HEK293 (cell line): ENCODE measurements at regions not wholly inside any gene's neighbourhood (a gene's known extent, or its start where the extent isn't known, plus 50 kb on each side); places are given as distances from the start of the nearest gene placed in this dataset.

ENCODE experiments used
- CTCF ChIA-PET: fragments of 350-600 bp; formaldehyde crosslinking; extraction: SDS; loops from one replicate; lab custom pipeline; 2021; ENCODE audit warnings: antibody characterized with exemption; lab: Yijun Ruan, JAX
- POLR2A ChIA-PET: fragments of 300-600 bp; formaldehyde crosslinking; extraction: SDS; loops from one replicate; lab custom pipeline; 2020; ENCODE audit warnings: antibody characterized with exemption, inconsistent platforms; lab: Yijun Ruan, JAX
- H3K27ac ChIP-seq: fragments of 200-500 bp; sonication (Bioruptor generic); 2 replicates; pipeline ENCODE4 v1.5.1; 2014; ENCODE audit warnings: low read depth, low read length, control low read depth, inconsistent platforms; ENCODE audit errors: extremely low read depth
- H3K36me3 ChIP-seq, 2 experiments: fragments of 200-500 bp in 1 of 2; sonication (Bioruptor generic) in 1 of 2; 1 replicate in 1 of 2; 2 replicates in 1 of 2; pipeline ENCODE4 v1.5.1; 2014 to 2017; ENCODE audit warnings: inconsistent platforms in 2 of 2, low read length in 2 of 2; ENCODE audit not compliant: control insufficient read depth in 2 of 2, insufficient read depth in 1 of 2
- H3K4me1 ChIP-seq: fragments of 200-500 bp; sonication (Bioruptor generic); 2 replicates; pipeline ENCODE4 v1.5.1; 2014; ENCODE audit warnings: mild to moderate bottlenecking, low read length, inconsistent platforms; ENCODE audit not compliant: control insufficient read depth, insufficient read depth
- H3K4me3 ChIP-seq: 2 replicates; pipeline ENCODE4 v1.5.1; 2011; ENCODE audit warnings: low read depth, mild to moderate bottlenecking, control low read depth, low read length, moderate library complexity
- H3K9me3 ChIP-seq: fragments of 200-500 bp; sonication (Bioruptor generic); 2 replicates; pipeline ENCODE4 v1.5.1; 2014; ENCODE audit warnings: low read depth, low read length, inconsistent platforms; ENCODE audit not compliant: control insufficient read depth, insufficient read depth
- KLF1 ChIP-seq: fragments of 450-650 bp; formaldehyde crosslinking; IDR thresholded peaks from 2 replicates; pipeline ENCODE4 v1.5.1; 2016; ENCODE audit warnings: missing biosample characterization, missing genetic modification characterization
- PATZ1 ChIP-seq: fragments of 450-650 bp; formaldehyde crosslinking; IDR thresholded peaks from 2 replicates; pipeline ENCODE4 v1.5.1; 2016; ENCODE audit warnings: missing biosample characterization, missing genetic modification characterization
- TRIM28 ChIP-seq: IDR thresholded peaks from 2 replicates; pipeline ENCODE4 v1.6.1; 2011; ENCODE audit warnings: low read length, control low read depth, borderline replicate concordance
- ZEB2 ChIP-seq: fragments of 450-650 bp; formaldehyde crosslinking; IDR thresholded peaks from 2 replicates; pipeline ENCODE4 v1.5.1; 2016; ENCODE audit warnings: missing biosample characterization, missing genetic modification characterization
- ZIC2 ChIP-seq: fragments of 450-650 bp; formaldehyde crosslinking; IDR thresholded peaks from 2 replicates; pipeline ENCODE4 v1.5.1; 2016; ENCODE audit warnings: missing biosample characterization, missing genetic modification characterization
- ZNF10 ChIP-seq: fragments of 450-650 bp; formaldehyde crosslinking; IDR thresholded peaks from 2 replicates; pipeline ENCODE4 v1.5.1; 2017; ENCODE audit warnings: missing biosample characterization, missing genetic modification characterization
- ZNF19 ChIP-seq: fragments of 450-650 bp; formaldehyde crosslinking; IDR thresholded peaks from 2 replicates; pipeline ENCODE4; 2016; ENCODE audit warnings: missing biosample characterization, missing genetic modification characterization, low read depth
- ZNF221 ChIP-seq: fragments of 450-650 bp; formaldehyde crosslinking; IDR thresholded peaks from 2 replicates; pipeline ENCODE4 v1.5.1; 2017; ENCODE audit warnings: missing biosample characterization, missing genetic modification characterization, borderline replicate concordance
- ZNF223 ChIP-seq: fragments of 450-650 bp; formaldehyde crosslinking; IDR thresholded peaks from 2 replicates; pipeline ENCODE4 v1.5.1; 2016; ENCODE audit warnings: missing biosample characterization, missing genetic modification characterization
- ZNF280C ChIP-seq: fragments of 450-650 bp; formaldehyde crosslinking; IDR thresholded peaks from 2 replicates; pipeline ENCODE4 v1.5.1; 2016; ENCODE audit warnings: missing biosample characterization, missing genetic modification characterization
- ZNF335 ChIP-seq: fragments of 450-650 bp; formaldehyde crosslinking; conservative IDR thresholded peaks from 2 replicates; pipeline ENCODE4 v1.5.1; 2016; ENCODE audit warnings: missing biosample characterization, missing genetic modification characterization
- ZNF449 ChIP-seq: fragments of 450-650 bp; formaldehyde crosslinking; IDR thresholded peaks from 2 replicates; pipeline ENCODE4 v1.5.1; 2017; ENCODE audit warnings: missing biosample characterization, mild to moderate bottlenecking, missing genetic modification characterization, moderate library complexity
- ZNF513 ChIP-seq: fragments of 450-650 bp; IDR thresholded peaks from 2 replicates; pipeline ENCODE4 v1.5.1; 2018; ENCODE audit warnings: missing biosample characterization, missing genetic modification characterization
- ZNF544 ChIP-seq: fragments of 450-650 bp; formaldehyde crosslinking; IDR thresholded peaks from 2 replicates; pipeline ENCODE4 v1.5.0; 2017; ENCODE audit warnings: missing biosample characterization, missing genetic modification characterization
- ZNF548 ChIP-seq: fragments of 450-650 bp; formaldehyde crosslinking; IDR thresholded peaks from 2 replicates; pipeline ENCODE4 v1.5.1; 2016; ENCODE audit warnings: missing biosample characterization, missing genetic modification characterization
- ZNF585B ChIP-seq: fragments of 450-650 bp; formaldehyde crosslinking; IDR thresholded peaks from 2 replicates; pipeline ENCODE4 v1.5.1; 2016; ENCODE audit warnings: missing biosample characterization, missing genetic modification characterization
- TF ChIP-seq, protein P1 (sequence below): fragments of 450-650 bp; formaldehyde crosslinking; IDR thresholded peaks from 2 replicates; pipeline ENCODE4 v1.5.1; 2016; ENCODE audit warnings: missing biosample characterization, missing genetic modification characterization
- TF ChIP-seq, protein P2 (sequence below): fragments of 450-650 bp; formaldehyde crosslinking; IDR thresholded peaks from 2 replicates; pipeline ENCODE4 v1.5.1; 2016; ENCODE audit warnings: missing biosample characterization, missing genetic modification characterization

DNA sequence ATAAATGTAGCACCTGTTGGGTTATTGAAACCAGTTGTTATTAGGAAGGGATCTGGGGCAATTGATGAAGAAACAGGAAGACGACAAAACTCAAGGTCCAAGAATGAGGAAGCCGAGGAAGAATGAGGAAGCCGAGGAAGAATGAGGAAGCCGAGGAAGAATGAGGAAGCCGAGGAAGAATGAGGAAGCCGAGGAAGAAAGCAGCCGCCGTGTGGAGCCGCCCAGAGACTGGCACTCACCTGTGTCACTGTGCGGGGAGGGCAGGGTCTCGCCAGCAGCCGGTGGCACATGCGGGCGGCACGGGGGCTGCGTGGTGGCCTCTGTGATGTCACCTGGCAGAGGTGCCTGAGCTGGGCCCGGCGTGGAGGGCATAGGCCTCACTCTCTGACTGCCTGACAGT is 71.1 kb upstream of the CFAP46 start:
- ChIA-PET CTCF (no interaction called here), POLR2A (no interaction called here)
- Histone ChIP-seq H3K36me3 (no peaks in the 10 kb centered on the region), H3K4me3 (no peak overlapping the region), H3K4me1 (no peaks in the 10 kb centered on the region), H3K27ac (no peak overlapping the region), H3K9me3 (no peaks in the 10 kb centered on the region)
- TF ChIP-seq ZNF335 (tag by site-specific recombination) (no peak), ZNF449 (tag by site-specific recombination) (no peak)

DNA sequence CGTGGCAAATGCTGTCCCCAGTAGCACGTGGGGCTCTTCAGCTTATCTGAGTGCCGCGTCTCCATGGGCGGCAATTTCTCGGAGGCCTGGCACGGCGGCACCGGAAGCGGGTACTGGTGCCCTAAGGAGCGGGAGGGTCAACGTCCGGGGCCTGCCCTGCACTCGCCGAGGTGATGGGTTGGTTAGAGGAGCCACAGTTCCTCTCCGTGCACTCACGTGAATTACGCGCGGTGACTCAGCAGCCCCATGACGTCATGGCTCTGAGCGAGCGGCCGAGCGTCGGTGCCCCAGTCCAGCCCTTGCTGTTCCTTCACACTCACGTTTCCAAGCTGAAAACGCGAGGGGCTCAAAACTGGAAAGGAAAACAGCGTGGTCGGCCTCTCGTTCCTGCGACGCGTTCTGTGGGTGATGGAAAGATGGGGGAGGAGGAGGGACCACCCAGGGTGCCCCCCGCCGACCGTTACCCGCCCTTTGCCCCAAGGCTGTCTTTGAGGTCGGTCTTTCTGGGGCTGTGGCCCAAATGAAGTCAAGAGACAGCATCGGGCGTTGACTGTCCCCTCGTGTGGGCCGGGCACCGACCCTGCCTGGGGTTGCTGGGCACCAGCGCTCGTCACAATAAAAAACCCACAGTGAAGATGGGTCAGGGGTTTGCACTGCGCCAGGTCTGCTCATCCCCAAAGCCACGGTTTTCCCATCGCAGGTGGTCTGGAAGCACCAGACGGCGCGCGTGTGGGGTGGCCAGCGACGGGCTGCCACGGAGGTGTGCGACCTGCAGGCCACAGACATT is 70.4 kb upstream of the CFAP46 start:
- no peaks in the 10 kb centered on the region for H3K36me3 ChIP-seq
- no peaks in the 10 kb centered on the region for H3K9me3 ChIP-seq
- no peaks in the 10 kb centered on the region for H3K4me1 ChIP-seq
- POLR2A ChIA-PET: interaction anchor here (0.7 kb wide), 1 partner anchor 20 kb away, joined by 3 read pairs; no protein-coding TSS in a partner anchor
- H3K27ac ChIP-seq: no peak overlapping the region
- no peak overlapping the region for H3K4me3 ChIP-seq
- CTCF ChIA-PET: no interaction called here
- TF ChIP-seq ZNF19 (tag by site-specific recombination) (no peak), ZNF585B (tag by site-specific recombination) (no peak), ZNF223 (tag by site-specific recombination) (no peak)

GRCh38 chr10:133011882-133012281 is 69.5 kb upstream of the CFAP46 start:
- H3K9me3 ChIP-seq: no peaks in the 10 kb centered on the region
- CTCF ChIA-PET: no interaction called here
- no peak overlapping the region for H3K4me3 ChIP-seq
- no peak overlapping the region for H3K27ac ChIP-seq
- POLR2A ChIA-PET: no interaction called here
- no peaks in the 10 kb centered on the region for H3K36me3 ChIP-seq
- H3K4me1 ChIP-seq: no peaks in the 10 kb centered on the region
- TF ChIP-seq TRIM28 (no peak), ZEB2 (tag by site-specific recombination) (no peak), KLF1 (tag by site-specific recombination) (no peak), ZNF221 (tag by site-specific recombination) (no peak), ZIC2 (tag by site-specific recombination) (no peak), ZNF544 (no peak), ZNF513 (tag by site-specific recombination) (no peak), ZNF280C (no peak), ZNF10 (tag by site-specific recombination) (no peak), PATZ1 (no peak), ZNF548 (no peak)
- TF ChIP-seq, protein P1, sequence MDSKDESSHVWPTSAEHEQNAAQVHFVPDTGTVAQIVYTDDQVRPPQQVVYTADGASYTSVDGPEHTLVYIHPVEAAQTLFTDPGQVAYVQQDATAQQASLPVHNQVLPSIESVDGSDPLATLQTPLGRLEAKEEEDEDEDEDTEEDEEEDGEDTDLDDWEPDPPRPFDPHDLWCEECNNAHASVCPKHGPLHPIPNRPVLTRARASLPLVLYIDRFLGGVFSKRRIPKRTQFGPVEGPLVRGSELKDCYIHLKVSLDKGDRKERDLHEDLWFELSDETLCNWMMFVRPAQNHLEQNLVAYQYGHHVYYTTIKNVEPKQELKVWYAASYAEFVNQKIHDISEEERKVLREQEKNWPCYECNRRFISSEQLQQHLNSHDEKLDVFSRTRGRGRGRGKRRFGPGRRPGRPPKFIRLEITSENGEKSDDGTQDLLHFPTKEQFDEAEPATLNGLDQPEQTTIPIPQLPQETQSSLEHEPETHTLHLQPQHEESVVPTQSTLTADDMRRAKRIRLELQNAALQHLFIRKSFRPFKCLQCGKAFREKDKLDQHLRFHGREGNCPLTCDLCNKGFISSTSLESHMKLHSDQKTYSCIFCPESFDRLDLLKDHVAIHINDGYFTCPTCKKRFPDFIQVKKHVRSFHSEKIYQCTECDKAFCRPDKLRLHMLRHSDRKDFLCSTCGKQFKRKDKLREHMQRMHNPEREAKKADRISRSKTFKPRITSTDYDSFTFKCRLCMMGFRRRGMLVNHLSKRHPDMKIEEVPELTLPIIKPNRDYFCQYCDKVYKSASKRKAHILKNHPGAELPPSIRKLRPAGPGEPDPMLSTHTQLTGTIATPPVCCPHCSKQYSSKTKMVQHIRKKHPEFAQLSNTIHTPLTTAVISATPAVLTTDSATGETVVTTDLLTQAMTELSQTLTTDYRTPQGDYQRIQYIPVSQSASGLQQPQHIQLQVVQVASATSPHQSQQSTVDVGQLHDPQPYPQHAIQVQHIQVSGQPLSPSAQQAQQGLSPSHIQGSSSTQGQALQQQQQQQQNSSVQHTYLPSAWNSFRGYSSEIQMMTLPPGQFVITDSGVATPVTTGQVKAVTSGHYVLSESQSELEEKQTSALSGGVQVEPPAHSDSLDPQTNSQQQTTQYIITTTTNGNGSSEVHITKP: no peak
- TF ChIP-seq, protein P2, sequence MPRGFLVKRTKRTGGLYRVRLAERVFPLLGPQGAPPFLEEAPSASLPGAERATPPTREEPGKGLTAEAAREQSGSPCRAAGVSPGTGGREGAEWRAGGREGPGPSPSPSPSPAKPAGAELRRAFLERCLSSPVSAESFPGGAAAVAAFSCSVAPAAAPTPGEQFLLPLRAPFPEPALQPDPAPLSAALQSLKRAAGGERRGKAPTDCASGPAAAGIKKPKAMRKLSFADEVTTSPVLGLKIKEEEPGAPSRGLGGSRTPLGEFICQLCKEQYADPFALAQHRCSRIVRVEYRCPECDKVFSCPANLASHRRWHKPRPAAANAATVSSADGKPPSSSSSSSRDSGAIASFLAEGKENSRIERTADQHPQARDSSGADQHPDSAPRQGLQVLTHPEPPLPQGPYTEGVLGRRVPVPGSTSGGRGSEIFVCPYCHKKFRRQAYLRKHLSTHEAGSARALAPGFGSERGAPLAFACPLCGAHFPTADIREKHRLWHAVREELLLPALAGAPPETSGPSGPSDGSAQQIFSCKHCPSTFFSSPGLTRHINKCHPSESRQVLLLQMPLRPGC: no peak
